ENCODE measurements at regions not wholly inside any gene's neighbourhood (a gene's known extent, or its start where the extent isn't known, plus 50 kb on each side); places are given as distances from the start of the nearest gene placed in this dataset.

- no peak for TF ChIP-seq CTCF (IDR thresholded peaks at IDR 0.05)
- no peak for TF ChIP-seq POLR2A (IDR thresholded peaks at IDR 0.05)
These were observed 560.6 kb downstream of the TOX3 start for GRCh38 chr16:51986301-51986700.

Data from uterus (tissue), 2 donors.